Kidney glomerular epithelial cell (primary cell): ENCODE measurements at regions not wholly inside any gene's neighbourhood (a gene's known extent, or its start where the extent isn't known, plus 50 kb on each side); places are given as distances from the start of the nearest gene placed in this dataset.

Experiments
- DNase-seq: peaks from one replicate; lab custom pipeline; 2025; lab: John Stamatoyannopoulos, UW

DNA sequence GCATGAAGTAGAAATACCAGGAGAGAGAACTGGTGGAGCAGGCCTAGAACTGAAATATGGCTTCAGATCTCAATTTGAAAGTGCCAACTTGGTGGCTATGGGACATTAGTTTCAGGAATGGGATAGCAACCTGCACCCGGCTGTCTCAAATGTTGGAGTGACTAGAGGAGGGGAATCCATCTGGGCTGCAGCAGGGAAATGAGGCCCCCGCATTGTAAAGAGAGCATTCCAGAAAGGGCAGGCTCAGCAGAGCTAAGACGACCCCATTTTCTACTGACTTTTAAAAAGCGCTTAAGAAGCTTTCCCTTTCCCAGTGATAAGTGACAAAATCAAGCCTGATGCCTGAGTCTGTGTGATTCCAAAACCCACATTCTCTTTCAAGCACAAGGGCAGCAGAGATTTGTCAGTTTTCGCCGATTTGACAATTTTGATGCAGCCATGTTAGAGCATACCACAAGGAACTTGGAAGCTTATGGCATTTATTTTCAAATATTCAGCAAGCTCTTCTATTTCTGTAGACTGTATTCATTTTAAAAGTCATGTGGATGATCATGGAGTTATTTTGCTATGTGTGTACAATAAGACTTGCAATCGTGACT, 119.8 kb upstream of the ARHGAP28 start:
- DNase-seq, result no peak

DNA sequence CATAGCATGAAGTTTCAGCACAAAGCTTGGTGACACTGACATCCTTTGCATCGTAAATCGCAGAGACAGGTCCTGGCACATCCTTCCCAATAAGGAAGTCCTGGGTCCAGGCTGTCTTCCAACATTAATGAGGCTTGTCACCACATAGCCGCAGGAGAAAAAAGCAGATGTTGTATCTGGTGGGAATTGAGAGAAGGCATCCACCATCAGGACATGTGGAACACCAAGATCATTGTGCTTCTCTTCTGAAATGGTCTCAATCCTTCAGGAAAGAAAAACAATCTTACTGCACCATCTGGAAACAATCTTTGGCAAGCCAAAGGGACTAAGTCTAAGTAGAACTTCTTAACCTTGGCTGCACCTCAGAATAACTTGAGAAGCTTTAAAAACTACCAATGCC, 119.0 kb upstream of the ARHGAP28 start:
- no peak for DNase-seq

DNA sequence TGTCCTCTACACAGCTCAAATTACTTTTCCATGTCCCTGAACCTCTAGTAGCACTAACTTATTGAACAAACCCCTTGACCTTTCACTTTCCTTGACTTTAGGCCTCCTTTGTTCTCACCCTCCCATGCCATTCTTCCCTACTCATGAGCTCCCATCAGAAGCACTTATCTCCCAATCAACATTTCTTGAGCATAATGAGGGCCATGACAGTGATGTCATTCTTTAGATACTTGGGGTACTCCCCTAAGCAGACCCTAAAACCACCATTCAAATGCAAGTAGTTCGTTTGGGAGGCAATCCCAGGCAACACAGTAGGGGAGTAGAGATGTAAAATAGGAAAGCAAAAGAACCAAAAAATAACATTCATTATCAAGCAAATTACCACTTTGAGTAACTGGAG, 115.9 kb upstream of the ARHGAP28 start:
- no peak for DNase-seq

DNA sequence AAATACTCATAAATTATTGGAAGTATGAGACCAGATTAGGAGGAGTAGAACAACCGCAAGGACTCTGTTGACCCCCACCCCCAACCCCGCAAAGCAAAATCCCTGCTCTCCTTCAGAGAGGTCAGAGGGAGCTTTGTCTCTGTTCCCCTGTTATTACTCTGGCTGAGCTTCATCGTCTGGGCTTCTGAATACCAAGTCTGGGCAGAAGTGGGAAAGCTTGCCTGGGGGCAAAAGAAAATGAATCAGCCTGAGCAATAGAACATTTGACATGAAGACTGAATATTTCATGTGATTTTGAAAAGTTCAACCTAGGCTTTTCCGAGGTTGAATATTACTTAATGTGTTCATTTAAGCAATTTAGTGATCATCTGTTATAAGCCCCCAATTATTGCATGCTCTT, 114.6 kb upstream of the ARHGAP28 start:
- DNase-seq, result no peak

DNA sequence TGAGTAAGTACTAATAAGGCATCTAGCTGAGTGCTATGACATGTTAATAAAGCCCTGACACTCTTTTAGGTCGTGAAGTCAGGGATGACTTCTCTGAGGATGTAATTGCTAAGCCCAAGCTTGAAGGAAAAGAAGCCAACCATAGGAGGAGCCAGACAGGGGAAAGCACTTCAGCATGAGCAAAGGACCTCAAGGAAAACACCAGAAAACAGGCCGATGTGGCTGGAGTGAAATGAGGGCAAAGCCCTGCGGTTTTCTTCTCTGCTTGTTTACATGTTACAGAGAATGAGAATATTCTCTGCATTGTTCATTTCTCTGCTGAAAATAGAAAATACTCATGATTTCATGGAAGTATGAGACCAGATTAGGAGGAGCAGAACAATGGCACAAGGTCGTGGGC, 112.5 kb upstream of the ARHGAP28 start:
- DNase-seq, result no peak

DNA sequence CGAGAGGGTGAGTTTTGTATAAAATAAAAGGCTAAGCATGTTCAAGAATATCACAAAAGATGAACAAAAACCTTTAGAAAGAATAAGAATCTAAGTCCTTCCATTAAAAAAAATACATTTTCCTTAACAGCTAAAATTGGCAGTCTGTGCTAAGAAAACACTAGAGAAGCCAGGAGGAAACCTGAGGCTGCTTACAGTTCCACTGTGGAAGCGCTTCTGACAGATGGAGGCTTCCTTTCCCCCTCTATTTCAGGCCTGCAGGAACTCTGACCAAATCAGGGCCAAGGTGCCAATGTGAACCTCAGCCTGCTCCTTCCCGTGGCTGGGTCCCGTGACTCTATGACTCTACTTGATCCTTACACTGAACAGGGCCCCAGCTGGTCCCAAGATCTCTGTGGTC, 108.1 kb upstream of the ARHGAP28 start:
- DNase-seq, result no peak

DNA sequence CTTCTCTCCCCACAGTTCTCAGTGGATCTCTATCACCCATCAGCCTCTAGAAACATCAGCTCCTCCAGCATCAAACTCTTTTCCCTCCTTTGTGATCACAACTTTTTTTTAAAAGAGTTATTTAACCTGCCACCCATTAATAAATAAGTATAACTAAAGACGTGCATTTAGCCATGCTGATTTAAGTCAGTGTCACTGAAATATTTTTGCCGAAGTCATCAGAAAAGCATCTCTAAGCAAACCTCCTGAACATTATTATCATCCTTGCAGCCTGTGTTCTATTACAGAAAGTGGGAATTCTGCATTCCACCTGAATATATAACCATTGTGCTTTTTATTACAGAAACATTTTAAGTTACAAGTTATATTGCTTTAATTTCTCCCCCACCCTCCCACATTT, 106.2 kb upstream of the ARHGAP28 start:
- DNase-seq, result no peak

DNA sequence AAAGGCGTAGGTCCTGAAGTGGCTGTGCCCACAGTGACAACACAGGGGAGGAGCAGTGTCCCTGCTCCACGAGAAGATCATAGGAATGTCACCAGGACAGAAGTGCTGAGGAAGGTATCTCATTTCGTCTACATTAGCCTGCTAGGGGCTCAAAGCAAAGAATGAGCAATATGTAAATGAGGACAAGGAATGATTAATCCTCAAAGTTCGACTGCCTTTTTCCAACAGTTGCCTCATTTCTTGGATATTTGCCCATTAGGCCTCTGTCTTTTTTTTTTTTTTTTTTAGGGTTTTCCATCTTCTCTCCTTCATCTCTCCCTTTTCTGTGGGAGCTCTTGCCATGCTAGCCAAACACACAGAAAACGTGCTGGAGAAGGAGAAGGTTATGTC, 105.2 kb upstream of the ARHGAP28 start:
- DNase-seq, result peak; percentile 69

DNA sequence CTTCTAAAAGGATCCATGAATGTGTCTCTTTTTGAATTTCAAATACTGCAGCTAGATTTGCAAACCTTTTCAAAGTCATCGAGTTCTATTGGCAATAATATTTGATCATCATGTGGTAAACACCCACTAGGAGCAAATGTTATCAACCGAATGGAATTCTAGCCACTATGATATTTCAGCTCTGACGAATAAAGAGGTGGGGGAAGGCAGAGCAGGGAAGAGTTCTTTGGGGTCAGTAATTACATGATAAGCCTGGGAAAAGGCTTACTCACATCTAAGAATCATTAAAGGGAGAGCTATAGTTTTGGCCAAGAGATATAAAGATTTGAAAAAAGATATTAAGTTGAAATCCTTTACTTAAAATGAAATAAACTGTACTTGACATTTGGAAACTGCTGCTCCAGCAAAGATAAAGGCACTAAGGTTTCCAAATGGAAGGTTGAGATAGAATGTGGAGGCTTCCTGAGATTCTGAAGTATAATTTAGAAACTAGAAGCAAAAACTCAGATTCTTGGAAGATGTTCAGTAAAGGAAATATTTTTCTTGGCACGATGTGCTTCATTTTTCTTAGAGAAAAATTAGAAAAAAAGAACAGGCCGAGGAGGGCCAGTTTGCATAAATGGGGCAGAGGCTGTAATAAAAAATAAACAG, 104.7 kb upstream of the ARHGAP28 start:
- DNase-seq, result peak; percentile 67

DNA sequence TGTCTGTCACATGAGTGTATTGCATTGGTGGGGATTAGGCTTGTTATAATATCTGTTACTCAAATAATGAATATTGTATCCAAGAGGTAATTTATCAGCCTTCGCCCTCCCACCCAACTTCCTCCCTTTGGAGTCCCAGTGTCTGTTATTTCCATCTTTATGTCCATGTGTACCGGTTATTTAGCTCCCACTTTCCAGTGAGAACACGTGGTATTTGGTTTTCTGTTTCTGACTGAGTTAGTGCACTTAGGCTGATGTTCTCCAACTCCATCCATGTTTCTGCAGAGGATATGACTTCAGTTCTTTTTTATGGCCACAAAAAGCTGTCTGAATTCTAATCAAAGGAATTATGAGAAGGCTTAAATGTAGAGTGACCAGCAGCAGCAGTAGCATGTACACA, 104.0 kb upstream of the ARHGAP28 start:
- no peak for DNase-seq

DNA sequence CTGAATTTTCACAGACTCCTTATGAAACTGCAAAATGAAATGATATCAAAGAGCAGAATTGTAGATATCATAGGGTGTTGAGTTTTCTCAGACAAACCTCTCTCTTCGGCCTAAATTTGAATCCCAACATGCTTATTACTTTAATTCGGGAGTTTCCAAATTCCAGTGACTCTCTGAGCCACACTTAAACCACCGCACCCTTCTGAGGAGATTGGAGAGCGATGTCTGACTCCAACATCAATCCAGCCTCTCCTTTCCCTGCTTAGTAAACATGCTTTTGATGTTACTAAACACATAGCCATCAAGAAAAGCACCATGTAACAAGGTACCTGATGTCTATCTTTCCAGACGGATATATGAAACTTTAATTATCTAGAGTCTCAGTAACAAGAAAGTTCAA, 103.1 kb upstream of the ARHGAP28 start:
- DNase-seq, result no peak

DNA sequence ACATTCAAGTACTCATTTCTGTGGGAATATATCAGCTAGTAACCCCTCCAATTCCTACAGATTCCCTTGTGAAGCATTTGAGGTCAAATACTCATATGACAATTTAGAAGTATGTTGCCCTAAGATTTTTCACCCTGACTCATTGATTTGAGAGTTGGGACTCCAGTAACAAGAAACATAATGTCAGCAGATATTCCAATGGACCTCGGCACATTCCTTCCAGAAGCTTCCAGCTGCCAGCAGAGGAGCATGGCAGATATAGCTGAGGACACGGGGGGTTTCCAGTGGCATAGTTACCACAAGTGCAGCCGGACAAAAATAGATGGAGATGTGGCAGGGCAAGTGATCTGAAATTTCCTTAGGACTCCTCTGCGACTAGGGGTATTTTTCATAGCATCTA, 101.9 kb upstream of the ARHGAP28 start:
- DNase-seq, result no peak

DNA sequence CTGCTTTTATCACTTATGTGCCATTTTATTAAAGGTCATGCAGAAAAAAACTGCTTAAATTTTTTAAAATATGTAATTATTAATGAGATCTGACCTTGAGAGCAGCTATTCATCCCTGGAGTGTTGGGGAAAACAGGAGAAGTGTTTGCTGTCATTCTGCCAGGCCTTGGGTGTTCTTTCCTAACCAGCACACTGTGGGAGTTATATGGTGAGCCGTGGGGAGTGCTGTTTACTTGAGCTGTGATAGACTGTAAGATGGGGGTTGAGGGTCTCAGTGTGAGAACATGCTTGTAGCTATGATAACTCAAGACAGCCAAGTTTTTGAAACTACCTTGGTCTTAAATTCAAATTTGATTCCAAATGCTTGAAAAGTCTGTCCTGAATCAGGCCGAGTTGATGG, 101.3 kb upstream of the ARHGAP28 start:
- no peak for DNase-seq

DNA sequence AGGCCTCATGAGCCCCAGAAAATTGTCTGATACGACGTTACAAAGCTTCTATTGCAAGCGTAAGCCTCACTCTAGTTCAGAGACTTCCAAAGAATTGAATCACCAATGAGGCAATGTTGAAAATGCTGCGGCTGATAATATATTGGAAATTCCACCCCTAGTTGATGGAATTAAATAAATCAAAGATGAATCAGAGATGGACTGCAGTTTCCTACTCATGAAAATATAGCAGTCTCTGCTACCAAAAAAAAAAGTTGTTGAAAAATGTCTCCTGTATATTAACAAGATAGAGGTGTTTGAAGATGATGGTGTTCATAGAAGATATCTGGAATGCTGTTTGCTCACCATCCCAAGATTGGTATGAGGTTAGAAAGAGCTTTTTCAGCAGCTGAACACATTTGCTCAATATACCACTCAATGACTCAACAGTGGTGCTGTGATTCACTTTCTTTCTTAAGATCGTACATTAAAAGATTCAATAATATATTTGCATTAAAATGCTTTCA, 99.8 kb upstream of the ARHGAP28 start:
- no peak for DNase-seq

DNA sequence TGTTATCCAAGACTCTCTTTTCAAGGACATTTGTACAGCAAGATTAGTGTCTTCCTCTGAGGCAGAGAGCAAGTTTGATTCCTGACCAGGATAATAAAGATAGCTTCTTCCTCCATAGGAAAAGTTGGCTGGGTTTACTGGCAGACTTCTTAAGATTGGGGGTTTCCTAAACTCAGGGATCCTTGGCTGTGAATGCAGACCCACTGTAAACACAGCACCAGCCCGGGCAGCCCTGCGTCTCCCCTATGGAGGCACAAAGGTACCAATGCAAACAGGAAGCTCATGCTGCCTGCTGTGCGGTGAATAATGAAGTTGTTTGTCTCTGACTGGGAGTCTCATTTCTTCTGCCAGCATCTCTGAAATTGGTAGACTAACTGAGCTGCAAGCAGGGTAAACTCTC, 96.2 kb upstream of the ARHGAP28 start:
- no peak for DNase-seq

DNA sequence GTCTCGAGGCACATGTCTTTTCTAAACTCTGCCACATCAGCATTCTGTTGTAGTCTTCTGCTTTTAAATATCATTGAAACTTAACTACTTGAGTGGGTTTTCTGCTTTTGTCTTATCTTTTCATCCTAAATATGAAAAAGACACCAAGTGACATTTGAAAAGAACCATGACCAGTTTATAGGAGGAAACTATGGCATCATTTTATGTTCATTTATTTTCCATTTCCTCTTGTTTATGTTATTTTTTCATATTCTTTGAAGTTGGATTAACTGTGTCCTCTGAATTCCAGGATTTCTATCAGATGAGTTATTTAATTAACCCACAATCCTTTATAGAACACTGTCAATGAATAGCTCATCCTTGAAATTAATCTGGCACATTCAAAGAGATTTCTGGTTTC, 93.4 kb upstream of the ARHGAP28 start:
- no peak for DNase-seq

DNA sequence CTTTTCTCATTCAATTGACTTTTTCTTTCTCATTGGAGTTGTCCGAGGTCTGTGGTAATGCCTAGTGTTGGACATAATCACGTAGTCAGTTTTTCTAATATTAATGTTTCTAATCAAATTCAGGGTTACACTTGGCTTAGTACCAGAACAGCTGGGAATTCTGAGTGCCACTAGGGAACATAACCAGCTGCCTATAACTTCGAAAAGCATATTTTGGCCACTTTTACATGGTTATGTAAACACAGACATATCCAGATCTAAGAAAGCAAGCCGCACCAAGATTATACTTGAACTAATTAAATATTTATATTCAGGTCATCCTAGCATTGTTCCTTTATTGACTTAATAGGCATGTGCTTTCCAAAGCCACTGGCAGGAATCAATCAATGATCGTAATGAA, 91.1 kb upstream of the ARHGAP28 start:
- DNase-seq, result no peak

DNA sequence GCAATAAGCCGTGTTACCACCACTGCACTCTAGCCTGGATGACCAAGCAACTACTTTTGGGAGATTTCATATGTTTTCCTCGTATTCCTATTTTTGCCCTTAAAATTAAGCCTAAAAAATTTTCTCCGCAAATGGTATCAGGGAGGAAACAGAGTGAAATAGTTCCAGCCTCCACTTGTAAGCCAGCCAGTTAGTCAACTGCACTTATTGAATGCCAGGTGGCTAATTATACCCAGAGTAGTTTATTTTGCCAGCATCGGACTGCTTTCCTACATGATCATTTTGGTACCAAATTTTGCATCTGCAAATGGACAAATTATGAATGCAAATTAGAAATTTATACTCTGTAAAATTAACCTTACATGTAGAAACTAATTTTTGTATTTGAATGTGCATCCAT, 90.2 kb upstream of the ARHGAP28 start:
- DNase-seq, result no peak

DNA sequence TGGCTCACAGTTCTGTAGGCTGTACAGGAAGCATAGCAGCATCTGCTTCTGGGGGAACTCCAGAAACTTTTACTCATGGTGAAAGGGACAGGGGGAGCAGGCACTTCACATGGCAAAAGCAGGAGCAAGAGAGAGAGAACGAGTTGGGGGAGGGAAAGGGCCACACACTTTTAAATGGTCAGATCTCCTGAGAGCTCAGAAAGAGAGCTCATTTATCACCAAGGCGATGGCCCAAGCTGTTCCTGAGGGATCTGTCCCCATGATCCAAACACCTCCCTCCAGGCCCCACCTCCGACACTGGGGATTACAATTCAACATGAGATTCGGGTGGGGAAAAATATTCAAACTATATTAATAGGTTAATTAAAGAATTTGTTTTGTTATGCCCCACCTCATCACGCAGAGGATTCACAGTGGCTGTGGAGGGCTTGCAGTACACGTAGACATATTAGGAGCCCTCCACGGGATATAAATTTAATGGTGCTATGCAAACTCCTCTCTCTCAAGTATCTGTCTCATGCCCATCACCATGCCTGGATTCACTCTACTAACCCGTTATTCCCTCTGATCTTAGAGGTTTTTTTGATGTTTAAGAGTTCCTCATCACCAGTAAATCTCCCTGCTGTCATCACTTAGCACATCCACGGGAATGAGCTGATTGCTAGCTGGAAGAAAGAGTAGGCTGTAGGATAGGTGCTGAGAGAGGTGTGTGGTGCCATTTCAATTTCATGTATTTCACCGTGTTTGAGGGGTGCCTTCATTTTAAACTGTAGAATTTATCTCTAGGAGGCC, 84.5 kb upstream of the ARHGAP28 start:
- no peak for DNase-seq

DNA sequence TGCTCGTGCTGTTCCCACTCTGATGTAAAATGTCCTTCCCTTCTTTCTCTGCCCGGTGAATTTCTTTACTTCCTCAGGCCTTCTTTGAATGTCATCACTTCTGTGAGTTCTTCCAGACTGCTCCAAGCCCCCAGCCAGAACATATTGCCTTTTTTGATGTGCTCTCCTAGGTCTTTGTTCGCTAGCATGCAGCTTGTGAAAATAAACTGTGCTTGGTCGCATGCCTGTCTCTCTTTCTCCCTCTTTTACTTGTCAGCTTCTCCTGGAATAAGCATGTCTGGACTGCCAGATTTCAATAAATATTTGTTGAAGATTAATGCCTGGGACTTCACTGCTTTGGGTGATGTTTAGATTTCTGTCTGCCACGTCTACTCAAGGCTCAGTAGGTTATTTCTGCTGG, 82.7 kb upstream of the ARHGAP28 start:
- no peak for DNase-seq

DNA sequence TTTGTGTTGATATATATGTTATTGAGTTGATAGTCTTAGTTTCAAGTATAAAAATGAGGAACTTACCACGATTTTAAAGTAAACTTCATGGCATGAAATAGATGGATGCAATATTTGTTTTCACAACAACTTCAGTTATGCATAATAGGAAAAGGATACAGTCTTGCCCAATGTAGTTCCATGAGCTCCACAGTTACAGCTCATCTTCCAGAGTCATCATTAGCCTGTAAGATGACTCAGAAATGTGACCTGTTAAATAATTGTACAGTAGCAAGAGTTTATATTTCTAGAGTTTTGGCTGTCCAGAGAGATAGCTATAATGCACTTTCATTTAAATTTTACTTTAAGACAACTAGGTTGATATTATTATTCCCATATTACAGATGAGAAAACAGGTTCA, 80.9 kb upstream of the ARHGAP28 start:
- DNase-seq, result no peak

DNA sequence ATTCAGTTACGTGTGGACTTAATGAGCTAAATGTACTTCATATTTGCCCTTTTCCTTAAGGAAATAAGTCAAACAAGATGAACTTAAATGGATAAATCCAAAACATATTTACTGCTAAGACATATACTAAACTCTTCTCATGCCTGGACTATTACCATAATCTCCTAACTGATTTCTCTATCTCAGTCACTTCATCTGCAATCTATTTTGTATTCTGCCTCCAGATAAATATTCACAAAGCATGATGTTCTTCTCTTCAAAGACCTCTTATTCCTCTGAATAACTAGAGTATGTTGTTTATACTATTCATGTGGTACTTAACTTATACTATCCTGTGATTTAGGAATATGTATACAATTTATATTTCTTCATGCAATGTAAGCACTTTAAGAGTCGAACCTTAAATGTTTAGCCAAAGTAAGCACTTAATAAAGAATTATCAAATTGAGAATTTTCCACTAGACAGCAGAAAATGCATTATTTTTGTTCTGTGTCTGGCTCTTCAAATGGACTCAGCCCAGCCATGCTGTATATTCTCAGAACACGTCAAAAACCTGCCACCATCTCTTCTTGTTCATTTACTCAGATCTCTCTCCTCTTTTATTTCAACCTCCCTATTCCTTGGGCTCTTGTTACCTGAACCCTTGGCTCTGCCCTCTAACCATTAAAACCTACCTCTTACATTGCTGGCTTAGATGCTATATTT, 79.9 kb upstream of the ARHGAP28 start:
- no peak for DNase-seq

DNA sequence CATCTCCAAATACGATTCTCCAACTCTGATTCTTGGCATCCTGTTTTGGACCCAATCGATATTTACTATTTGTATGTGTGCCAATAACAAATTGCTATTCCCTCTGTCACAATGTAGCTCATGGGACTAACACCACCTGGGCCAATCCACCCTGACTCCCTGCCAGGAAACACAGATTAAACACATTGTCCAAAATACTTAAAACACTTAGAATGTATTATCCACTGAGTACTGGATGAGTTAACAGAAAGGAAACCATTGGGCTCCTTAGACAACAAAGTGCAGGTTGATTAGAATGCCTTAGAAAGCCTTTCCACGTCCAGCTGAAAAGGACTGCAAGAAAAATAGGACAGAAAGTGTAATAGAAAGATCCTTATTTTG, 79.4 kb upstream of the ARHGAP28 start:
- DNase-seq, result no peak
